Thyroid gland (tissue), 4 donors: ENCODE measurements at regions not wholly inside any gene's neighbourhood (a gene's known extent, or its start where the extent isn't known, plus 50 kb on each side); places are given as distances from the start of the nearest gene placed in this dataset.

Experiments
- CTCF ChIP-seq, 6 experiments: fragments of 200-600 bp in 3 of 6; fragments of 450-650 bp in 3 of 6; sonication (generic) in 3 of 6; IDR thresholded peaks; one replicate each; pipeline ENCODE4 v1.5.1; 2016 to 2019; ENCODE audit warnings: antibody characterized with exemption in 6 of 6, mild to moderate bottlenecking in 2 of 6, inconsistent platforms in 1 of 6, moderate library complexity in 1 of 6
- POLR2A ChIP-seq, 2 donors: fragments of 450-650 bp; IDR thresholded peaks; one replicate each; pipeline ENCODE4 v1.6.1; 2017; ENCODE audit warnings: antibody characterized with exemption in 2 of 2, mild to moderate bottlenecking in 2 of 2, moderate library complexity in 1 of 2

GRCh38 chr10:130928306-130928705 lies 383.2 kb downstream of the TCERG1L start:
- TF ChIP-seq CTCF (IDR thresholded peaks at IDR 0.05) (no peak), POLR2A (IDR thresholded peaks at IDR 0.05) (no peak)
